GM19468 (cell line): ENCODE measurements at regions not wholly inside any gene's neighbourhood (a gene's known extent, or its start where the extent isn't known, plus 50 kb on each side); places are given as distances from the start of the nearest gene placed in this dataset.

ENCODE experiments used
- ATAC-seq: cut with Tn5 transposase; IDR thresholded peaks from one replicate; pipeline ENCODE4 v1.9.1; 2021; ENCODE audit warnings: mild to moderate bottlenecking, moderate library complexity, moderate number of reproducible peaks; ENCODE audit not compliant: unreplicated experiment; ENCODE audit errors: extremely low read depth

- ATAC-seq, result no peak
These were observed 559.3 kb downstream of the ADCYAP1 start for GRCh38 chr18:1463981-1464380.

- ATAC-seq, result no peak
These were observed 560.0 kb downstream of the ADCYAP1 start for GRCh38 chr18:1464444-1465217.

GRCh38 chr18:1466035-1466434 lies 561.4 kb downstream of the ADCYAP1 start:
- ATAC-seq, result no peak

GRCh38 chr18:1467461-1467964 lies 562.8 kb downstream of the ADCYAP1 start:
- no peak for ATAC-seq

- ATAC-seq, result no peak
These were observed 563.9 kb downstream of the ADCYAP1 start for GRCh38 chr18:1468550-1468949.

GRCh38 chr18:1475867-1476266 lies 571.2 kb downstream of the ADCYAP1 start:
- ATAC-seq, result no peak

GRCh38 chr18:1480309-1480708 lies 575.6 kb downstream of the ADCYAP1 start:
- no peak for ATAC-seq

- no peak for ATAC-seq
These were observed 576.9 kb downstream of the ADCYAP1 start for GRCh38 chr18:1481577-1481976.

- no peak for ATAC-seq
These were observed 578.7 kb downstream of the ADCYAP1 start for GRCh38 chr18:1483385-1483784.

GRCh38 chr18:1487457-1487856 lies 582.8 kb downstream of the ADCYAP1 start:
- ATAC-seq, result no peak

GRCh38 chr18:1488394-1488793 lies 583.7 kb downstream of the ADCYAP1 start:
- ATAC-seq, result no peak

- ATAC-seq, result no peak
These were observed 584.3 kb downstream of the ADCYAP1 start for GRCh38 chr18:1488957-1489356.

- no peak for ATAC-seq
These were observed 590.7 kb downstream of the ADCYAP1 start for GRCh38 chr18:1495387-1495786.

- ATAC-seq, result no peak
These were observed 591.4 kb downstream of the ADCYAP1 start for GRCh38 chr18:1496096-1496495.

- ATAC-seq, result no peak
These were observed 593.5 kb downstream of the ADCYAP1 start for GRCh38 chr18:1498216-1498615.

- ATAC-seq, result no peak
These were observed 594.6 kb downstream of the ADCYAP1 start for GRCh38 chr18:1499265-1499664.

- no peak for ATAC-seq
These were observed 599.2 kb downstream of the ADCYAP1 start for GRCh38 chr18:1503847-1504246.

GRCh38 chr18:1505856-1506255 lies 601.2 kb downstream of the ADCYAP1 start:
- no peak for ATAC-seq

- no peak for ATAC-seq
These were observed 606.0 kb downstream of the ADCYAP1 start for GRCh38 chr18:1510542-1511179.

GRCh38 chr18:1511619-1512311 lies 607.1 kb downstream of the ADCYAP1 start:
- no peak for ATAC-seq

- ATAC-seq, result no peak
These were observed 608.8 kb downstream of the ADCYAP1 start for GRCh38 chr18:1513519-1513918.
